H7 (cell line): ENCODE measurements at regions not wholly inside any gene's neighbourhood (a gene's known extent, or its start where the extent isn't known, plus 50 kb on each side); places are given as distances from the start of the nearest gene placed in this dataset.

Source experiments
- DNase-seq: peaks from one replicate; pipeline ENCODE4 v3.0.0; 2012
- H3K27me3 ChIP-seq: 2 replicates; pipeline ENCODE4 v1.6.0; 2011; ENCODE audit warnings: mild to moderate bottlenecking, low read length; ENCODE audit not compliant: control insufficient read depth, insufficient read depth
- H3K36me3 ChIP-seq: replicated peaks from 2 replicates; pipeline ENCODE4 v1.5.1; 2011; ENCODE audit warnings: low read length; ENCODE audit not compliant: control insufficient read depth, insufficient read depth
- H3K4me3 ChIP-seq: 2 replicates; pipeline ENCODE4 v1.5.1; 2011; ENCODE audit warnings: low read depth, mild to moderate bottlenecking, control low read depth, low read length, moderate library complexity; ENCODE audit not compliant: insufficient read depth

DNA sequence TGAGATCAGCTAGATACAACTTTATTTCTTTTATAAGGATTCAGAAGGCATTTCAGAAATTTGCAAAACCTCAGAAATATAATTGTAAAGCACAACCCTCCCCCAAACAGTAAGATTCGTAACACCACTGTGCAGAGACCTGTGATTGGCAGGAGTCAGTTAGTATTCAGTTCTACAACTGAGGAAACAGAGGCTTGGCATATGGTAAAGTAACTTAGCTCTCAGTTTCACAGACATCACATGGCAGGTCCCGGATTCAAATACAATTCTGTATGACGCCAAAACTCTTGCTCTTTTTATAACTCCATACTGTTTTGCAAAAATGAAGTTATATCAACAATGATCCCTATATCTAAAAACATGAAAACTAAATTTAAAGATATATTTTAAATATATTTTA is 225.6 kb upstream of the LMCD1 start:
- Histone ChIP-seq H3K27me3 (no peaks in the 10 kb centered on the region), H3K4me3 (no peak overlapping the region), H3K36me3 (no peaks in the 10 kb centered on the region)
- DNase-seq: no peak

DNA sequence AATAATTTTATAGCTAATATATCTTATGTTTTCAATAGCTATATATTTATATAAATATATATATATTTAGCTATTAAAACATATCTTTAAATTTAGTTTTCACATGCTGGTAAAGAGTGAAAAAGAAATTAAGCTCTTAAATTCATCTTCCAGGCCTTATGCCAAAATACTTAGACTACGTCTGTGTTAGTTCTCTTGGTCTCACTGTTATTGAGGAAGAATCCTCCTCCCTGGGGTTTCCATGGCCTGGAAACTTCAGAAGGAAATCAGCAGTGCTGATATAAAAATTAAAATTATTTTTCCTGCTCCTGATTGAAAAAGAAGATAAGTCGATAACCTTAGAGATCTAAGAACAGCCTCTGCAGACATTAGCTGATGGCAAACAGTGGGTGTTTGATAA is 225.1 kb upstream of the LMCD1 start:
- no peak for DNase-seq
- no peak overlapping the region for H3K4me3 ChIP-seq
- H3K27me3 ChIP-seq: no peaks in the 10 kb centered on the region
- no peaks in the 10 kb centered on the region for H3K36me3 ChIP-seq

DNA sequence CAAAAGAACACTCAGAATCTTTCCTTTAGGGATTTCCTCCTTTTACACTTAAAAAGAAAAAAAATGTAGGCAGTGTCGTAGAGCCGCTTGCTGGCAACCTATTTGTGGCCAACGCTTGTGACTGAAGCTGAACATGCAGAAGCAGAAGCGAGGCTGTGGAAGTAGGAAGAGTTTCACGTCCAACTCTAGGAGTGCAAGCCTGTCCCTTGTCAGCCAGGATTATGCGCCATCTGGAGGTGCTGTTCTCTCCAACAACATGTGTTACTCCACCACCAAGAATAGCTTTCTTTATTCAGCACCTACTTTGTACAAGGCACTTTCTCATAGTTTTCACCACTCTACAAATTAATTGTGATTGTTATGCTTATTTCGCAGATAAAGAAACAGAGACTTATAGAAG is 223.2 kb upstream of the LMCD1 start:
- no peaks in the 10 kb centered on the region for H3K36me3 ChIP-seq
- no peak overlapping the region for H3K4me3 ChIP-seq
- no peaks in the 10 kb centered on the region for H3K27me3 ChIP-seq
- DNase-seq: no peak

GRCh38 chr3:8279476-8279875 is 222.1 kb upstream of the LMCD1 start:
- Histone ChIP-seq H3K4me3 (no peak overlapping the region), H3K36me3 (no peaks in the 10 kb centered on the region), H3K27me3 (no peaks in the 10 kb centered on the region)
- no peak for DNase-seq

DNA sequence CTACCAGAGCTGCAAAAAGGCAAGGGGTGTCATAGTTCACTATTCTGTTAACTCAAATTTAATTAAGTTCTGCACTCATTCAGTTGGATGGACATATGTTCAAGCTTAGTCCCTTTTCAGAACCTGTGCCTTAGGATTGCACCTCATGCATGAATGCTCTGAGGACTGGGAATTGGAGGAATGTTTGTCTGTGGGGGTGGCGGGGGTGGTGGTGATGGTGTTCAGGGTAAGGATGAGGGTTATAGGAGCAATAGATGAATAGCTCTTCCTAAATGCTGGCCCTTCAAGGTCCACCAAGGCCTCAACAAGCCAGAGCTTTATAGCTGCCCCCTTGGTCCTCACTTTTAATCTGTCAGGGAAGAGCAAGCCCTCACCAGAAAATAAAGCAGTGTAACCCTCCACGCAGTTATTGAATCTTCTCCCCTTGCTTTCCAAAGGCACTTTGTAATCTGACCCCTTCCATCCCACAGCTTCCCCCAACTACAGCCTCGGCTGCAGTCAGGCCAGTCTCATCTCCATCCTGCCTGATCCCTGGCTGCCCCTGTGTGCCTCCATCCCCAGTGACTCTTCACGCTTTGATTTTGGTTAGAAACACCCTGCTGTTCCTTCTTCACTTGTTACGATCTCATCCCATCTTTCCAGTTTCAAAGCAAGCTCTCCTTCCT is 221.6 kb upstream of the LMCD1 start:
- Histone ChIP-seq H3K36me3 (no peaks in the 10 kb centered on the region), H3K4me3 (no peak overlapping the region), H3K27me3 (no peaks in the 10 kb centered on the region)
- peak; percentile 37 for DNase-seq

GRCh38 chr3:8282541-8283165 is 219.0 kb upstream of the LMCD1 start:
- Histone ChIP-seq H3K27me3 (no peaks in the 10 kb centered on the region), H3K36me3 (no peaks in the 10 kb centered on the region), H3K4me3 (no peak overlapping the region)
- no peak for DNase-seq

DNA sequence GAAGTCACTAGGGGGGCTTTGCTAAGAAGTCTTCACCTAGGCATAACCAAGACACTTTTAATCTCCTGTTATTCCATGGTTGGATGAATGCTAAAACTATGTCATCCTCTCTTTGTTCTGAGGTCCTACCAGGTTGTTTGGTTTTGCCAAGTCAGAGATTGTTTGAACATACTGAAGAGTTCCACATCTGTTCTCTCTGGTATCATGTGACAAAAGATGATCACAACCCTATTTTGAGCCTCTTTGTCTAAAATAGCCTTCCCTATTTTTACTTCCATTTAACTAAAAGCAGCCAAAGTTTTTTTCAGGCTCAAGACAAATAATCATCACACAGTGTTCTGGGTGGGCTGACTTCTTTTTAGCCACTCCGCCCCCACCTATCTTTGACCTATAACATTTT is 218.4 kb upstream of the LMCD1 start:
- Histone ChIP-seq H3K4me3 (no peak overlapping the region), H3K36me3 (no peaks in the 10 kb centered on the region), H3K27me3 (no peaks in the 10 kb centered on the region)
- DNase-seq: no peak

GRCh38 chr3:8286086-8286485 is 215.5 kb upstream of the LMCD1 start:
- H3K4me3 ChIP-seq: no peak overlapping the region
- H3K27me3 ChIP-seq: no peaks in the 10 kb centered on the region
- DNase-seq: no peak
- H3K36me3 ChIP-seq: no peaks in the 10 kb centered on the region

DNA sequence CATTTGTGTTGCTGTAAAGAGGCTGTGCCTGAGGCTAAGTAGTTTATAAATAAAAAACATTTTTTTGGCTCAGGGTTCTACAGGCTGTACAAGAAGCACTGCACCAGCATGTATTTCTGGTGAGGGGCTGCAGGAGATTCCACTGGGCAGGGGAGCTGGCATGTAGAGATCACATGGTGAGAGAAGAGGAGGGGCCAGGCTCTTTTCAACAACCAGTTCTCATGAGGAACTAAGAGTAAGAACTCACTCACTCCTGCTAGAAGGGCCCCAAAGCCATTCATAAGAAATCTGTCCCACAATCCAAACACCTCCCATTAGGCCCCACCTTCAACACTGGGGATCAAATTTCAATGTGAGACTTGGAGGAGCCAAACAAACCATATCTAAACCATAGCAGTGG is 214.9 kb upstream of the LMCD1 start:
- no peaks in the 10 kb centered on the region for H3K27me3 ChIP-seq
- H3K36me3 ChIP-seq: no peaks in the 10 kb centered on the region
- no peak overlapping the region for H3K4me3 ChIP-seq
- DNase-seq: no peak

DNA sequence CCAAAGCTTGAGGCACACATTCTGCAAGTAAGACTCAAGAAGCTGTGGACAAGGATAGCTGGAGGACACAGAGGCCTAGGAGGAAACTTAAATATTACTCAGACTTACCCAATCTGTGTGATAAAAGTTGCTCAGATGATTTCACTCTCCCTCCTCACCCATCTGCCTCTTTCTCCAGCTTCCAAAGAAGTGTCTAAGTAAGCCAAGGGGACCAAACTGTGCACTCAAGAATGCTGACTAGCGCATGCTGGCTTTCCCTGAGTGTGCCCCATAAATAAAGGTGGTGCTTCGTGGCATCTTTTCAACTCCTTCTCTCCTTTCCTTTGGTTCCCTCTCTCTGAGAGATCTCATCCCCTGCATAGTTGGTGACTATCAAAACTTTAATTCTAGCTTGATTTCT is 211.0 kb upstream of the LMCD1 start:
- Histone ChIP-seq H3K4me3 (no peak overlapping the region), H3K36me3 (no peaks in the 10 kb centered on the region), H3K27me3 (no peaks in the 10 kb centered on the region)
- DNase-seq: no peak

DNA sequence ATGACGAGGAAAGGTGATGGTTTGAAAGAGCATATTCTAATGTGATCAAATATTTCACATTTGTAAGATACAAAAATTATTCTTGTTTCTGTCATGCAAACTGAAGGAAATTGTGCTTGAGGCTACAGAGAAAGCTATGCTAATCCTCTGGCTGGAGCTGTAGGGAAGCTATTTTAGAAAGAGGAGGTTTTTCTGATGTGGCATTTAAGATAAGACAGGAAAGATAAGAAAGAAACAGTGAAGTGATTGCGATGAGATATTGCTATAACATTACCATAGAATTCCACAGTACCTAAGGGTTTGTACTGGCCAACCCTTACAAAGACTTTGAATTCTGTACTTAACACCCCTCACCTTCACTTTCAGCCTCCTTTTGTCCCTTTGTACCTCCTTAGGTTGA is 205.2 kb upstream of the LMCD1 start:
- no peaks in the 10 kb centered on the region for H3K36me3 ChIP-seq
- DNase-seq: no peak
- no peaks in the 10 kb centered on the region for H3K27me3 ChIP-seq
- H3K4me3 ChIP-seq: no peak overlapping the region

DNA sequence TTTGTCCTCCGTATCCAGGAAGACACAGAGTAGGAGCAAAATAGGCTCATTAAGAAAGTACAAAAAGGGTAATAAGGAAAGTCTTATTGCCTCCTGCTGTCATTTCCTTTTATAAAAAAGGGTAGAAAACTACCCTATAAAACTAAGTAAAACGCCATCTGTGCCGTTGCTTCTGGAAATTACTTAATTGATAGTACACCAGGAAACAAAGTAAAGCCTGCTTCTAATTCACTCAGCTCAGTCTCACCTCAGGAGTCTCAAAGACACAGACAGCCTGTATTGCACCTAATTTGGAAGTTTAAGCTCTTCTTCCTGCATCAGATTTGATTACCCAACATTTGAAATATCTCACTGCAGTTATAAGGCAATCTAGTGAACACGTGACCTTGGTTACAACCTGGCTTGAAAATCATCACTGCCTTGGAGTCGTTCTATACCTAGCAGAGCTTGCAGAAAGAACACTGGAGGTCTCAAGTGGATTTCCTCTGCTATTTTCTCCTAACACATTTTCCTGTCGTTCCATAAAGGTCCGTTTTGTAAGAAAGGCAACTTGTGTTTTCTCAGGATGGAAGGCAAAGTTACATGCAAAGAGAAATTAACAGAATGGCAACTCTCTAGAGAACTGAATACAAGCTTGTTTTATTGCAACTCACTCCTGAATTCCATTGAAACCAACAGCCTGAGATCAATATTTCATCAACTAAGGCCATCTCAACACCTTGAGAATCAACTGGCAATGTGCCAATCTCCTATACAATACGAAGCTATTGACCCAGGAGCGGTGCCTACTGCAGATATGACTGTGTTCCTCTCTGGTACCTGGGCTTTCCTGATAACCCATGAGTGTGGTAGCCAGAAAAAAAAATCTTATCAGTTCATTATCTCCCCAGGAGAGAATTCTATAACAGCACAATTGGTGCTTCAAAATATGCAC is 203.3 kb upstream of the LMCD1 start:
- Histone ChIP-seq H3K4me3 (no peak overlapping the region), H3K27me3 (no peaks in the 10 kb centered on the region), H3K36me3 (no peaks in the 10 kb centered on the region)
- no peak for DNase-seq

- Histone ChIP-seq H3K36me3 (no peaks in the 10 kb centered on the region), H3K27me3 (no peaks in the 10 kb centered on the region), H3K4me3 (no peak overlapping the region)
- DNase-seq: no peak
Measured at GRCh38 chr3:8301977-8302735, 199.5 kb upstream of the LMCD1 start.

GRCh38 chr3:8303466-8303865 is 198.2 kb upstream of the LMCD1 start:
- no peaks in the 10 kb centered on the region for H3K36me3 ChIP-seq
- H3K4me3 ChIP-seq: no peak overlapping the region
- no peaks in the 10 kb centered on the region for H3K27me3 ChIP-seq
- DNase-seq: no peak
